Gastroesophageal sphincter (tissue), 4 donors: ENCODE measurements at regions not wholly inside any gene's neighbourhood (a gene's known extent, or its start where the extent isn't known, plus 50 kb on each side); places are given as distances from the start of the nearest gene placed in this dataset.
"Not testable (repeated sequence)": the region's sequence is repeated elsewhere in the genome, so short reads cannot be mapped to it uniquely, and the experiment has no call there.

Source experiments
- ATAC-seq: fragments of 150-250 bp; one replicate; pipeline ENCODE4 v1.9.1; 2016; ENCODE audit warnings: mild to moderate bottlenecking, moderate library complexity
- H3K27ac ChIP-seq, 4 donors: fragments of 200-600 bp; sonication (generic) in 3 of 4; 1 replicate in 3 of 4; 2 replicates in 1 of 4; pipeline ENCODE4 v1.5.1; 2016 to 2019
- H3K27me3 ChIP-seq: fragments of 200-600 bp; sonication (generic); one replicate; pipeline ENCODE4 v1.5.1; 2019
- H3K36me3 ChIP-seq, 2 donors: fragments of 200-600 bp; sonication (generic); one replicate each; pipeline ENCODE4 v1.5.1; 2019; ENCODE audit warnings: control low read depth in 1 of 2
- H3K4me1 ChIP-seq, 3 donors: fragments of 200-600 bp; sonication (generic); 1 replicate in 2 of 3; 2 replicates in 1 of 3; pipeline ENCODE4 v1.5.1; 2016 to 2019; ENCODE audit warnings: control low read depth in 2 of 3
- H3K4me3 ChIP-seq, 2 donors: fragments of 200-600 bp; sonication (generic); one replicate each; pipeline ENCODE4 v1.5.1; 2019; ENCODE audit warnings: mild to moderate bottlenecking in 1 of 2, moderate library complexity in 1 of 2
- H3K9me3 ChIP-seq, 3 donors: fragments of 200-600 bp; sonication (generic); one replicate each; pipeline ENCODE4 v1.5.1; 2017 to 2019; ENCODE audit warnings: control low read depth in 2 of 3
- EP300 ChIP-seq: sonication (generic); formaldehyde crosslinking; IDR thresholded peaks from one replicate; pipeline ENCODE4 v1.6.1; 2017; ENCODE audit warnings: antibody characterized with exemption, mild to moderate bottlenecking
- POLR2A ChIP-seq, 2 donors: fragments of 450-650 bp; IDR thresholded peaks; one replicate each; pipeline ENCODE4 v1.6.1; 2017; ENCODE audit warnings: antibody characterized with exemption in 2 of 2, mild to moderate bottlenecking in 2 of 2, moderate library complexity in 1 of 2
- POLR2AphosphoS5 ChIP-seq: sonication (generic); formaldehyde crosslinking; IDR thresholded peaks from one replicate; pipeline ENCODE4 v1.6.1; 2017; ENCODE audit warnings: antibody characterized with exemption
- WGBS, 2 donors: methylation state at CpG; one replicate each; pipeline ENCODE4 v1.1.5; 2018; ENCODE audit warnings: low coverage in 1 of 2; 5-methylcytosine and 5-hydroxymethylcytosine counted together
- TF ChIP-seq, protein P1 (sequence below), 4 experiments: fragments of 200-600 bp in 2 of 4; fragments of 450-650 bp in 2 of 4; sonication (generic) in 1 of 4; IDR thresholded peaks; one replicate each; pipeline ENCODE4 v1.5.1; 2017 to 2019; ENCODE audit warnings: antibody characterized with exemption in 4 of 4, mild to moderate bottlenecking in 2 of 4, moderate library complexity in 2 of 4

DNA sequence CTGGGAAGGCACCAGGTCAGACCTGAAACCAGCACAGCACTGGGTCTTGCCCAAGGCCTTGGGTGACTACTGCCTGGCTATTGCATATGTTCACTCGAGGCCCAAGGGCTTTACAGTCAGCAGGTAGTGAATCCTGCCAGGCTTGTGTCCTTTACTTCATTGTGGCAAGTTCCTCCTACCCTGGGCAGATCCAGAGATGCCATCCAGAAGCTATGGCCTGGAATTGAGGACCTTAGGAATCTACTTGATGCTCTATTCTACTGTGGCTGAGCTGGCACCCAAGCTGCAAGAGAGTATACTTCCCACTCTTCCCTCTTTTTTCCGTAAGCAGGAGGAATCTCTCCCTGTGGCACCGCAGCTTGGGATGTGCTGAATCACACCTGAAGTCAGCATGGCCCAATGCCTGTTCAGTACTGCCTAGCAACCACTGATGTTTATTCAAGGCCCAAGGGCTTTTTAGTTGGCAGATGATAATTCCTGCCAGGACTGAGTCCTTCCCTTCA, 246.7 kb upstream of the CTBP2 start:
- no peak for TF ChIP-seq POLR2A (IDR thresholded peaks at IDR 0.05)
- TF ChIP-seq, protein P1, sequence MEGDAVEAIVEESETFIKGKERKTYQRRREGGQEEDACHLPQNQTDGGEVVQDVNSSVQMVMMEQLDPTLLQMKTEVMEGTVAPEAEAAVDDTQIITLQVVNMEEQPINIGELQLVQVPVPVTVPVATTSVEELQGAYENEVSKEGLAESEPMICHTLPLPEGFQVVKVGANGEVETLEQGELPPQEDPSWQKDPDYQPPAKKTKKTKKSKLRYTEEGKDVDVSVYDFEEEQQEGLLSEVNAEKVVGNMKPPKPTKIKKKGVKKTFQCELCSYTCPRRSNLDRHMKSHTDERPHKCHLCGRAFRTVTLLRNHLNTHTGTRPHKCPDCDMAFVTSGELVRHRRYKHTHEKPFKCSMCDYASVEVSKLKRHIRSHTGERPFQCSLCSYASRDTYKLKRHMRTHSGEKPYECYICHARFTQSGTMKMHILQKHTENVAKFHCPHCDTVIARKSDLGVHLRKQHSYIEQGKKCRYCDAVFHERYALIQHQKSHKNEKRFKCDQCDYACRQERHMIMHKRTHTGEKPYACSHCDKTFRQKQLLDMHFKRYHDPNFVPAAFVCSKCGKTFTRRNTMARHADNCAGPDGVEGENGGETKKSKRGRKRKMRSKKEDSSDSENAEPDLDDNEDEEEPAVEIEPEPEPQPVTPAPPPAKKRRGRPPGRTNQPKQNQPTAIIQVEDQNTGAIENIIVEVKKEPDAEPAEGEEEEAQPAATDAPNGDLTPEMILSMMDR (IDR thresholded peaks at IDR 0.05): no peak
- TF ChIP-seq EP300: no peak
- TF ChIP-seq POLR2AphosphoS5: no peak
- no peaks in the 10 kb centered on the region for H3K4me1 ChIP-seq
- H3K9me3 ChIP-seq: peaks cover 0 to 8% (median 0%) of the 10 kb centered on the region in 3 donors
- peaks cover 12% of the 10 kb centered on the region for H3K27me3 ChIP-seq
- H3K27ac ChIP-seq: no peak overlapping the region
- WGBS, 2 donors: 83% methylated on average over 2 of the region's 3 CpGs; no CpG with 5 or more reads in 1 of the 2 donors
- no peak overlapping the region for H3K4me3 ChIP-seq
- no peaks in the 10 kb centered on the region for H3K36me3 ChIP-seq
- no peak for ATAC-seq

DNA sequence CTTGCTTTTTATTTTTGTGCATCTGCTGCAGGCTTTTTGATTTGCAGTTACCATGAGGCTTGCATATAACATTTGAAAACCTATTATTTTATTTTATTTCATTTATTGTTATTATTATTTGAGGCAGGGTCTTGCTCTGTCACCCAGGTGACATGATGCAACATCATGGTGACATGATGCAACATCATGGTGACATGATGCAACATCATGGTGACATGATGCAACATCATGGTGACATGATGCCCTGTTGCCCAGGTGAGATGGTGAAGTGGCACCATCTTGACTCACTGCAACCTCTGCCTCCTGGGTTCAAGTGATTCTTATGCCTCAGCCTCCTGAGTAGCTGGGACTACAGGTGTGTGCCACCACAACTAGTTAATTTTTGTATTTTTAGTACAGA, 244.5 kb upstream of the CTBP2 start:
- H3K4me3 ChIP-seq, H3K36me3 ChIP-seq, H3K4me1 ChIP-seq, H3K27me3 ChIP-seq, ATAC-seq, H3K9me3 ChIP-seq, H3K27ac ChIP-seq: not testable (repeated sequence)

DNA sequence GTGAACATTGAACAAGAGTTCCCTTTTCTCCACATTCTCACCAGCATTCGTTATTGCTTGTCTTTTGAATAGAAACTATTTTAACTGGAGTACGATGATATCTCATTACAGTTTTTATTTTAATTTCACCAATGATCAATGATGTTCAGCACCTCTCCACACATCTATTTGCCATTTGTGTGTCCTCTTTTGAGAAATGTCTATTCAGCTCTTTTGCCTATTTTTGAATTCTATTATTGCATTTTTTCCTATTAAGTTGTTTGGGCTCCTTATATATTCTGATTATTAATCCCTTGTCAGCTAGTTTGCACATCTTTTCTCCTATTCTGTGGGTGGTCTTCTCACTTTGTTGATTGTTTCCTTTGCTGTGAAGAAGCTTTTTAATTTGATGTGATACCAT, 241.1 kb upstream of the CTBP2 start:
- WGBS, 2 donors: 95% methylated on average over 2 of the region's 2 CpGs
- Histone ChIP-seq H3K27ac (no peak overlapping the region), H3K27me3 (no peaks in the 10 kb centered on the region), H3K4me3 (no peak overlapping the region), H3K9me3 (peaks cover 0 to 8% (median 0%) of the 10 kb centered on the region in 3 donors), H3K4me1 (no peaks in the 10 kb centered on the region), H3K36me3 (no peaks in the 10 kb centered on the region)
- ATAC-seq: no peak
- TF ChIP-seq POLR2A (IDR thresholded peaks at IDR 0.05) (no peak), POLR2AphosphoS5 (no peak), EP300 (no peak)
- TF ChIP-seq, protein P1 (IDR thresholded peaks at IDR 0.05): no peak

DNA sequence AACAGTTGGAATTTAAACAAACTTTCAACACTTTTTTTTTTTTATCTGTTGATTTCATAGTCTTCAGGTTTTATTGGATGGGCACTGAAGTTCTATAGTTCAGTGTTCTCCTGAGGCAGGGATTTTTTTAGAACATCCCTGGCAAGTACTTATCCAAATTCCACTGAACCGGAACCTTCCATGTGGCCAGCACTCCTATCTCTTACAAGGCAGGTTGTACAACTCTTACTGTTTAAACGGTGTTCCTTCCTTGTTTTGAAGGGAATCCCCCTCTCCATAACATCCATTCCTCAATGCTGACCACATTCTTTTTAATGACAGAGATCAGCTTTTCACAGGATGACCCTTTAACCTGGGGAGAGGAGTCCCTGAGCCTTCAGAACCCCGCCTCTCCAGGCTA, 238.9 kb upstream of the CTBP2 start:
- no peaks in the 10 kb centered on the region for H3K27me3 ChIP-seq
- no peaks in the 10 kb centered on the region for H3K9me3 ChIP-seq
- no peak for ATAC-seq
- H3K36me3 ChIP-seq: no peaks in the 10 kb centered on the region
- no peaks in the 10 kb centered on the region for H3K4me1 ChIP-seq
- WGBS, 2 donors: 46 to 70% methylated on average over 2 to 3 of the region's 3 CpGs
- TF ChIP-seq, protein P1 (IDR thresholded peaks at IDR 0.05): no peak
- TF ChIP-seq EP300 (no peak), POLR2AphosphoS5 (no peak), POLR2A (IDR thresholded peaks at IDR 0.05) (no peak)
- no peak overlapping the region for H3K4me3 ChIP-seq
- no peak overlapping the region for H3K27ac ChIP-seq

DNA sequence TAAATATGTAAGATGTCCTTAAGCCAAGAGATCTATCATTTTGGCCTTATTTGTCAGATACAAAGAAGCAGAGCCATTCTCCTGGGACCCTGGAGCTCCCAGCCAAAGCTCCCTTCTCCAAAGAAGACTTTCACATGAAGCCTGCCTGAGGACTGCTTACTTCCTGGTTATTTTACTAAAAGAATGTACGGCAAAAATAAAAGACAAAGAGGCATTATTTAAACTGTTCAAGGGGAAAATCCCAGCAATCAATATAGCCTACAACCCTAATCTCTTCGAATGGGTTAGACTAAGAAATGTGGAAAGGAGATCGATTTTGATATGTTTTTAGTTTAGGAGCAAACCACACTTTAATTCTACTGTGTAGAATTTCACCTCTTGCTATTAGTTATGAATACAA, 237.9 kb upstream of the CTBP2 start:
- Histone ChIP-seq H3K4me3 (no peak overlapping the region), H3K27me3 (no peaks in the 10 kb centered on the region), H3K27ac (no peak overlapping the region), H3K36me3 (no peaks in the 10 kb centered on the region), H3K9me3 (no peaks in the 10 kb centered on the region), H3K4me1 (no peaks in the 10 kb centered on the region)
- no peak for TF ChIP-seq POLR2A (IDR thresholded peaks at IDR 0.05)
- TF ChIP-seq, protein P1 (IDR thresholded peaks at IDR 0.05): no peak
- TF ChIP-seq POLR2AphosphoS5: no peak
- TF ChIP-seq EP300: no peak
- 45 to 57% methylated on average over 3 of the region's 3 CpGs for WGBS, 2 donors
- ATAC-seq: no peak
